GM12878 (cell line): ENCODE measurements at regions not wholly inside any gene's neighbourhood (a gene's known extent, or its start where the extent isn't known, plus 50 kb on each side); places are given as distances from the start of the nearest gene placed in this dataset.
A peak's percentile ranks its signal among the peaks of the same experiment; 100 is the strongest.

Experiments
- ATAC-seq: fragments of 200-7000 bp; cut with Tn5 transposase; 3 replicates; pipeline ENCODE4 v1.9.1; 2020; ENCODE audit warnings: mild to moderate bottlenecking, moderate library complexity
- BruUV-seq: library from RNA; stranded (reverse); fragments of 400-500 nt; replicated peaks from 2 replicates; lab custom pipeline; 2021; lab: Mats Ljungman, UMichigan
- CTCF ChIA-PET: fragments of 300-600 bp; sonication (Branson Sonifier 250); formaldehyde crosslinking; extraction: SDS; loops from one replicate; lab custom pipeline; 2021; ENCODE audit warnings: inconsistent platforms; lab: Yijun Ruan, JAX
- POLR2A ChIA-PET: fragments of 350-600 bp; formaldehyde crosslinking; extraction: SDS; loops from one replicate; lab custom pipeline; 2021; ENCODE audit warnings: inconsistent platforms; lab: Charles Lee
- RAD21 ChIA-PET: fragments of 300-600 bp; sonication (Branson Sonifier 250); formaldehyde crosslinking; loops from one replicate; lab custom pipeline; 2023; ENCODE audit warnings: antibody characterized with exemption; ENCODE audit not compliant: unreplicated experiment; lab: Charles Lee
- SMC1A ChIA-PET: fragments of 300-600 bp; sonication (Branson Sonifier 250); formaldehyde crosslinking; loops from one replicate; lab custom pipeline; 2023; ENCODE audit not compliant: unreplicated experiment, uncharacterized antibody; lab: Charles Lee
- DNase-seq: peaks from one replicate; pipeline ENCODE4 v3.0.0-alpha.2; 2011; ENCODE audit warnings: low read depth, low spot score
- FAIRE-seq: peaks from 3 replicates; lab custom pipeline; 2011; peaks lifted over from hg19 to GRCh38; lab: Jason Lieb, UNC
- H2AFZ ChIP-seq: 2 replicates; pipeline ENCODE4 v1.6.0; 2011; ENCODE audit warnings: low read depth, low read length, control low read depth; ENCODE audit not compliant: control insufficient read depth
- H3K27ac ChIP-seq: 2 replicates; pipeline ENCODE4 v1.5.1; 2011; ENCODE audit warnings: control low read depth; ENCODE audit not compliant: control insufficient read depth, insufficient read depth
- H3K27me3 ChIP-seq, 2 experiments: replicated peaks in 1 of 2; 2 replicates each; pipeline versions ENCODE4 v1.6.0 to v1.6.1; 2011; ENCODE audit warnings: low read length in 1 of 2; ENCODE audit not compliant: control insufficient read depth in 2 of 2, insufficient read depth in 2 of 2
- H3K36me3 ChIP-seq, 2 experiments: 2 replicates each; pipeline ENCODE4 v1.5.1; 2011; ENCODE audit warnings: low read length in 1 of 2; ENCODE audit not compliant: control insufficient read depth in 2 of 2, insufficient read depth in 2 of 2
- H3K4me1 ChIP-seq: 2 replicates; pipeline ENCODE4 v1.6.1; 2011; ENCODE audit warnings: mild to moderate bottlenecking, low read length, moderate library complexity, mixed read lengths; ENCODE audit not compliant: control insufficient read depth, insufficient read depth
- H3K4me2 ChIP-seq: 2 replicates; pipeline ENCODE4 v1.6.0; 2011; ENCODE audit warnings: control low read depth; ENCODE audit not compliant: control insufficient read depth, insufficient read depth
- H3K4me3 ChIP-seq: fragments of 200-600 bp; sonication (generic); 2 replicates; pipeline ENCODE4 v1.5.1; 2016
- H3K79me2 ChIP-seq: 2 replicates; pipeline ENCODE4 v1.6.0; 2011; ENCODE audit warnings: low read length; ENCODE audit not compliant: control insufficient read depth, insufficient read depth
- H3K9ac ChIP-seq: 2 replicates; pipeline ENCODE4 v1.8.0; 2011; ENCODE audit warnings: low read length, control low read depth, mixed read lengths; ENCODE audit not compliant: control insufficient read depth, insufficient read depth
- H3K9me3 ChIP-seq: replicated peaks from 3 replicates; pipeline ENCODE4 v1.5.1; 2011; ENCODE audit warnings: mild to moderate bottlenecking, low read length; ENCODE audit not compliant: control insufficient read depth, insufficient read depth
- H4K20me1 ChIP-seq: 2 replicates; pipeline ENCODE4 v1.6.0; 2011; ENCODE audit not compliant: control insufficient read depth, insufficient read depth
- BHLHE40 ChIP-seq, 2 experiments: fragments of 450-650 bp in 1 of 2; IDR thresholded peaks; 2 replicates each; pipeline ENCODE4 v1.6.1; 2011 to 2017; ENCODE audit warnings: low read depth in 2 of 2, borderline replicate concordance in 1 of 2, improper control_type of control experiment in 1 of 2, low read length in 1 of 2, mild to moderate bottlenecking in 1 of 2
- DPF2 ChIP-seq: fragments of 450-650 bp; IDR thresholded peaks from 2 replicates; pipeline ENCODE4 v1.6.1; 2017; ENCODE audit warnings: mild to moderate bottlenecking
- NKRF ChIP-seq: fragments of 450-650 bp; conservative IDR thresholded peaks from 2 replicates; pipeline ENCODE4 v1.6.1; 2017; ENCODE audit warnings: mild to moderate bottlenecking, moderate library complexity
- SMARCA5 ChIP-seq: fragments of 450-650 bp; IDR thresholded peaks from 2 replicates; pipeline ENCODE4 v1.6.1; 2017; ENCODE audit warnings: mild to moderate bottlenecking
- YBX1 ChIP-seq: fragments of 450-650 bp; IDR thresholded peaks from 2 replicates; pipeline ENCODE4 v1.6.1; 2016; ENCODE audit warnings: antibody characterized with exemption
- WGBS: methylation state at CpG from one replicate; pipeline ENCODE4 v1.1.6; 2016; ENCODE audit warnings: low lambda C conversion rate; ENCODE audit not compliant: insufficient replicate concordance, insufficient coverage; ENCODE audit errors: missing lambda C conversion rate; 5-methylcytosine and 5-hydroxymethylcytosine counted together
- in situ Hi-C: fragments of 300-500 bp; cut with MboI; formaldehyde crosslinking; loops from 9 replicates; pipeline ENCODE4 v1.14.3; 2018; ENCODE audit warnings: mixed read lengths
- intact Hi-C: fragments of 100-400 bp; cut with micrococcal nuclease; formaldehyde crosslinking; loops from one replicate; pipeline ENCODE4 v1.14.2; 2022; ENCODE audit not compliant: unreplicated experiment

GRCh38 chr2:204059016-204059415 is 122.5 kb downstream of the ICOS start (continued):
- TF ChIP-seq DPF2 (no peak), YBX1 (no peak)

GRCh38 chr2:204060841-204061240 is 124.3 kb downstream of the ICOS start:
- ChIA-PET SMC1A (no interaction called here), CTCF (no interaction called here), POLR2A (no interaction called here), RAD21 (no interaction called here)
- TF ChIP-seq NKRF, result no peak
- TF ChIP-seq SMARCA5, result no peak
- TF ChIP-seq BHLHE40 (IDR thresholded peaks at IDR 0.05; ENCODE audit: borderline replicate concordance in 1 of 2, low read depth in 2 of 2, low read length in 1 of 2), result peak in 1 of 2 experiments; percentile 19; a peak in 1 of 4 replicates
- H2AFZ ChIP-seq, result no peak overlapping the region
- H3K27me3 ChIP-seq, result 0 out of 4 replicates have a peak, but pooled peaks cover 0 to 1% of the 10 kb centered on the region in 2 experiments
- H3K79me2 ChIP-seq, result no peaks in the 10 kb centered on the region
- no peak overlapping the region for H3K9ac ChIP-seq
- BruUV-seq, result no TSS peak
- FAIRE-seq, result no peak
- DNase-seq, result no peak
- ATAC-seq, result no peak
- H3K27ac ChIP-seq, result no peak overlapping the region
- no peaks in the 10 kb centered on the region for H3K4me1 ChIP-seq
- in situ Hi-C loops, result no loop called here
- 1% methylated on average over 4 of the region's 4 CpGs for whole genome bisulfite sequencing
- H3K9me3 ChIP-seq, result no peaks in the 10 kb centered on the region
- intact Hi-C loops, result no loop called here
- no peak overlapping the region for H3K4me2 ChIP-seq
- no peaks in the 10 kb centered on the region for H3K36me3 ChIP-seq
- no peak overlapping the region for H3K4me3 ChIP-seq
- no peaks in the 10 kb centered on the region for H4K20me1 ChIP-seq
